OCI-LY1 (cell line): ENCODE measurements at regions not wholly inside any gene's neighbourhood (a gene's known extent, or its start where the extent isn't known, plus 50 kb on each side); places are given as distances from the start of the nearest gene placed in this dataset.

ENCODE experiments used
- H2AFZ ChIP-seq: fragments of 200-600 bp; sonication (generic), shearing (Covaris generic); 2 replicates; pipeline ENCODE4 v1.6.0; 2014; ENCODE audit warnings: antibody characterized with exemption, mild to moderate bottlenecking, low read length
- H3F3A ChIP-seq: fragments of 200-600 bp; sonication (generic), shearing (Covaris generic); 2 replicates; pipeline ENCODE4 v1.6.0; 2014; ENCODE audit warnings: mild to moderate bottlenecking, antibody characterized with exemption, low read length, moderate library complexity; ENCODE audit not compliant: insufficient read depth
- H3K27ac ChIP-seq: fragments of 200-600 bp; sonication (generic); 2 replicates; pipeline ENCODE4 v1.5.1; 2014; ENCODE audit warnings: low read length, mixed run types, mild to moderate bottlenecking, low read depth; ENCODE audit not compliant: poor library complexity, severe bottlenecking
- H3K27me3 ChIP-seq: fragments of 200-600 bp; sonication (generic); 2 replicates; pipeline ENCODE4 v1.6.0; 2014; ENCODE audit warnings: antibody characterized with exemption, mild to moderate bottlenecking, low read length, moderate library complexity; ENCODE audit not compliant: insufficient read depth
- H3K36me3 ChIP-seq: fragments of 200-600 bp; sonication (generic); 2 replicates; pipeline ENCODE4 v1.6.1; 2014; ENCODE audit warnings: mild to moderate bottlenecking, antibody characterized with exemption, low read length, moderate library complexity, mixed read lengths; ENCODE audit not compliant: insufficient read depth
- H3K4me1 ChIP-seq: fragments of 200-600 bp; sonication (generic); 2 replicates; pipeline ENCODE4 v1.5.1; 2014; ENCODE audit warnings: mild to moderate bottlenecking, low read length, moderate library complexity; ENCODE audit not compliant: insufficient read depth, severe bottlenecking
- H3K4me2 ChIP-seq: fragments of 200-600 bp; sonication (generic), shearing (Covaris generic); 2 replicates; pipeline ENCODE4 v1.6.1; 2014; ENCODE audit warnings: low read length
- H3K4me3 ChIP-seq: fragments of 200-600 bp; sonication (generic); 2 replicates; pipeline ENCODE4 v1.5.1; 2014; ENCODE audit warnings: low read length, low read depth, mild to moderate bottlenecking, mixed read lengths; ENCODE audit not compliant: poor library complexity, severe bottlenecking
- H3K79me2 ChIP-seq: fragments of 200-600 bp; shearing (Covaris generic); 2 replicates; pipeline ENCODE4 v1.6.1; 2016; ENCODE audit warnings: mixed run types, low read length, mixed read lengths; ENCODE audit not compliant: insufficient read depth
- H3K9ac ChIP-seq: fragments of 200-600 bp; sonication (generic), shearing (Covaris generic); 2 replicates; pipeline ENCODE4 v1.6.1; 2014; ENCODE audit warnings: mild to moderate bottlenecking, low read length, mixed read lengths
- H3K9me2 ChIP-seq: fragments of 200-600 bp; sonication (generic), shearing (Covaris generic); 2 replicates; pipeline ENCODE4 v1.6.1; 2014; ENCODE audit warnings: low read depth, mild to moderate bottlenecking, low read length, mixed read lengths
- H3K9me3 ChIP-seq: fragments of 200-600 bp; shearing (Covaris generic); 2 replicates; pipeline ENCODE4 v1.6.1; 2014; ENCODE audit warnings: low read length, mixed read lengths
- H4K20me1 ChIP-seq: fragments of 200-600 bp; sonication (generic), shearing (Covaris generic); 2 replicates; pipeline ENCODE4 v1.6.0; 2016; ENCODE audit warnings: mild to moderate bottlenecking, low read length; ENCODE audit not compliant: insufficient read depth
- EZH2 ChIP-seq: fragments of 200-600 bp; sonication (generic), shearing (Covaris generic); IDR thresholded peaks from 2 replicates; pipeline ENCODE4 v1.8.0; 2017; ENCODE audit warnings: borderline replicate concordance, mixed run types, mild to moderate bottlenecking, antibody characterized with exemption, low read length, moderate library complexity, mixed read lengths
- TF ChIP-seq, protein P1 (sequence below): fragments of 200-600 bp; sonication (generic), shearing (Covaris generic); IDR thresholded peaks from 2 replicates; pipeline ENCODE4 v1.5.1; 2017; ENCODE audit warnings: mild to moderate bottlenecking, antibody characterized with exemption, low read length, moderate library complexity, mixed read lengths

DNA sequence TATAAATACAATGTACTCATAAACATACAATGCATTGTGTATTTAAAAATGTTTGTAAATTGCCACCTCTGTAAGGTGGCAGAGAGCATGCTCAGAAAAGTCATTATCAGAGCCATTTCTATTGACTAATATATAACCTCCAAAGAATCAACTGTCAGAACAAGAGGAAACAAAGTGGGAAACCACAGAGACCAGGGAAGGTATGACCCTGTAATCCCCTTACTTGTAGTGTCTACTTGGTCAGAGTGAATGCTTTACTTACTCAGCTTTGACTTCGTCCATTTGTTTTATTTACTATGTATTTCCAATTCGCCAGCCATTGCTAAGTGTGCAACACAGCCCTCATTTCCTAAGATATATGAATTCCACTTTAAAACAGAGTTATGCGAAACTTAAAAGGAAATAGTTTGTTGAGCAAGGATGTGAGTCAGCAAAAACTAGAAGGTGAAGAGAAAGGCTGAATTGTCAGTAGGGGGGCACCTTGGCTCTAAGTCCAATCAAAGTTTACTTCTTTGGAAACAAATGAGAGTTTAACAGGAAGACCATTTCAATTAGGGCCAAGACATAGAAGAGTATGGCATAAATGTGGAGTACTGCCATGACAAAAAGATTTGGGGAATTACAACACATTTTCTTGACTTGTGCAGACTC lies 671.7 kb upstream of the PTBP2 start:
- Histone ChIP-seq H3K9me2 (no peaks in the 10 kb centered on the region), H3K36me3 (no peaks in the 10 kb centered on the region), H3K9ac (no peak overlapping the region), H2AFZ (no peak overlapping the region), H4K20me1 (no peaks in the 10 kb centered on the region), H3K79me2 (no peaks in the 10 kb centered on the region), H3K27me3 (no peaks in the 10 kb centered on the region), H3K4me3 (no peak overlapping the region), H3K4me2 (no peak overlapping the region), H3K9me3 (no peaks in the 10 kb centered on the region), H3K4me1 (no peaks in the 10 kb centered on the region), H3K27ac (no peak overlapping the region), H3F3A (no peaks in the 10 kb centered on the region)
- TF ChIP-seq EZH2, result no peak
- TF ChIP-seq, protein P1, sequence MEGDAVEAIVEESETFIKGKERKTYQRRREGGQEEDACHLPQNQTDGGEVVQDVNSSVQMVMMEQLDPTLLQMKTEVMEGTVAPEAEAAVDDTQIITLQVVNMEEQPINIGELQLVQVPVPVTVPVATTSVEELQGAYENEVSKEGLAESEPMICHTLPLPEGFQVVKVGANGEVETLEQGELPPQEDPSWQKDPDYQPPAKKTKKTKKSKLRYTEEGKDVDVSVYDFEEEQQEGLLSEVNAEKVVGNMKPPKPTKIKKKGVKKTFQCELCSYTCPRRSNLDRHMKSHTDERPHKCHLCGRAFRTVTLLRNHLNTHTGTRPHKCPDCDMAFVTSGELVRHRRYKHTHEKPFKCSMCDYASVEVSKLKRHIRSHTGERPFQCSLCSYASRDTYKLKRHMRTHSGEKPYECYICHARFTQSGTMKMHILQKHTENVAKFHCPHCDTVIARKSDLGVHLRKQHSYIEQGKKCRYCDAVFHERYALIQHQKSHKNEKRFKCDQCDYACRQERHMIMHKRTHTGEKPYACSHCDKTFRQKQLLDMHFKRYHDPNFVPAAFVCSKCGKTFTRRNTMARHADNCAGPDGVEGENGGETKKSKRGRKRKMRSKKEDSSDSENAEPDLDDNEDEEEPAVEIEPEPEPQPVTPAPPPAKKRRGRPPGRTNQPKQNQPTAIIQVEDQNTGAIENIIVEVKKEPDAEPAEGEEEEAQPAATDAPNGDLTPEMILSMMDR, result no peak

DNA sequence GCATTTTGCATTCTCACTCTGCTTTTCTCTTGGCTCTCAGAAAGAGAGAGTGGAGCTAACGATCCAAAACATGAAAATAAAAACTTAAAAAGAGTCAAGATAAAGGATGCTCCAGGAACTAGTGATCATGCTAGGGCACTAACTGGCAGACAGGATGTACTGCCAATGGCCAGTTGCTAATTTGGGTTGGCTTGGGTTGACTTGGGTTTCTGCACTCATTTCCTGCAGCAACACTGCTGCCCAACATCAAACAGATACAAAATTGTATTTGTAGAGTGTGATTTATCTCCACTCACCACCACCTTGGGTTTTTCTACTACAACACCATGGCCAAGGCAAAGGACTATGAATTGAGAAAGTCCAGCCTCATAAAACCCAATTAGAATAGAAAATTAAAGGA lies 662.3 kb upstream of the PTBP2 start:
- no peaks in the 10 kb centered on the region for H3K4me1 ChIP-seq

DNA sequence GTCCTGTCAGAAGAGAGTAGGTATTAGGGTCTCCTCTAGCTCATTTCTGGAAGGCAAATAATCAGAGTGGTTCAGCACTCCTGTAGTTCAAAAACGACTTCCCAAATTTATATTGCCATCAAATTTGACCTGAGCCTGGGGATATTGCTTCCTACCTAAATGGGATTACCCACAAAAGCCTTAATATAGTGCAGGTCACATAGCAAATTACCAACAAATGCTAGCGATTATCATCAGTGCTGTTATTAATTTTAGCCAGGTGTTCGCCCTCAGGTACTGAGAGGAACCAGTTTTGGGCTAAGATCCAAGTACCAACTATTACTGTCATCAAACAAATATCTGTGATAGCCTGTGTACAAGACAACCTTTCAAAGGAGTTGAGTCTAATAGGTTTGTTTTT lies 661.8 kb upstream of the PTBP2 start:
- Histone ChIP-seq H3K9me3 (no peaks in the 10 kb centered on the region), H3K27ac (no peak overlapping the region), H3K79me2 (no peaks in the 10 kb centered on the region), H3K27me3 (no peaks in the 10 kb centered on the region), H3F3A (no peaks in the 10 kb centered on the region), H3K4me2 (no peak overlapping the region), H3K36me3 (no peaks in the 10 kb centered on the region), H3K9ac (no peak overlapping the region), H2AFZ (no peak overlapping the region), H4K20me1 (no peaks in the 10 kb centered on the region), H3K4me3 (no peak overlapping the region), H3K9me2 (no peaks in the 10 kb centered on the region), H3K4me1 (no peaks in the 10 kb centered on the region)
- TF ChIP-seq EZH2, result no peak
- TF ChIP-seq, protein P1, result no peak

More for the DNA sequence above, 662.3 kb upstream of the PTBP2 start:
- no peaks in the 10 kb centered on the region for H3K36me3 ChIP-seq
- TF ChIP-seq, protein P1, result no peak
- no peak for TF ChIP-seq EZH2
- H2AFZ ChIP-seq, result no peak overlapping the region
- no peaks in the 10 kb centered on the region for H3K9me3 ChIP-seq
- H3K27ac ChIP-seq, result no peak overlapping the region
- no peaks in the 10 kb centered on the region for H3F3A ChIP-seq
- no peak overlapping the region for H3K4me3 ChIP-seq
- H3K4me2 ChIP-seq, result no peak overlapping the region
- no peaks in the 10 kb centered on the region for H3K27me3 ChIP-seq
- H3K79me2 ChIP-seq, result no peaks in the 10 kb centered on the region
- no peaks in the 10 kb centered on the region for H4K20me1 ChIP-seq
- no peaks in the 10 kb centered on the region for H3K9me2 ChIP-seq
- no peak overlapping the region for H3K9ac ChIP-seq
